HepG2 (cell line): ENCODE measurements at regions not wholly inside any gene's neighbourhood (a gene's known extent, or its start where the extent isn't known, plus 50 kb on each side); places are given as distances from the start of the nearest gene placed in this dataset.

ENCODE experiments used
- ATAC-seq: fragments of 200-7000 bp; cut with Tn5 transposase; 3 replicates; pipeline ENCODE4 v1.9.1; 2020; ENCODE audit warnings: mild to moderate bottlenecking, moderate library complexity
- BruUV-seq: library from RNA; stranded (reverse); fragments of 400-500 nt; replicated peaks from 2 replicates; lab custom pipeline; 2021; lab: Mats Ljungman, UMichigan
- CTCF ChIA-PET: fragments of 300-600 bp; formaldehyde crosslinking; extraction: SDS; loops from one replicate; lab custom pipeline; 2021; ENCODE audit warnings: low total read pairs, inconsistent platforms, low intra/inter-chr PET ratio; lab: Yijun Ruan, JAX
- POLR2A ChIA-PET: fragments of 350-600 bp; sonication (Branson Sonifier 250); formaldehyde crosslinking; loops from one replicate; lab custom pipeline; 2020; ENCODE audit warnings: antibody characterized with exemption, inconsistent platforms; lab: Yijun Ruan, JAX
- DNase-seq: peaks from one replicate; pipeline ENCODE4 v3.0.0-alpha.2; 2015; ENCODE audit warnings: low spot score
- FAIRE-seq: peaks from 3 replicates; lab custom pipeline; 2011; peaks lifted over from hg19 to GRCh38; lab: Jason Lieb, UNC
- H2AFZ ChIP-seq: one replicate; pipeline ENCODE4 v1.6.1; 2011; ENCODE audit warnings: low read length, inconsistent platforms
- H3K27ac ChIP-seq: fragments of 300-600 bp; 3 replicates; pipeline ENCODE4 v1.8.0; 2011; ENCODE audit warnings: mixed run types, mild to moderate bottlenecking, mixed read lengths, low read length, inconsistent platforms; ENCODE audit not compliant: insufficient read depth; ENCODE audit errors: extremely low read length
- H3K27me3 ChIP-seq, 2 experiments: fragments of 200-600 bp in 1 of 2; 2 replicates in 1 of 2; 3 replicates in 1 of 2; pipeline versions ENCODE4 v1.6.0 to v1.8.0; 2011; ENCODE audit warnings: low read length in 2 of 2, mild to moderate bottlenecking in 2 of 2, moderate library complexity in 2 of 2, inconsistent platforms in 1 of 2; ENCODE audit not compliant: insufficient read depth in 2 of 2, control insufficient read depth in 1 of 2
- H3K36me3 ChIP-seq, 2 experiments: fragments of 200-600 bp in 1 of 2; replicated peaks in 1 of 2; 2 replicates in 1 of 2; 3 replicates in 1 of 2; pipeline versions ENCODE4 v1.5.1 to v1.8.0; 2011; ENCODE audit warnings: low read length in 2 of 2, inconsistent platforms in 1 of 2; ENCODE audit not compliant: insufficient read depth in 2 of 2, control insufficient read depth in 1 of 2
- H3K4me1 ChIP-seq: 2 replicates; pipeline ENCODE4 v1.5.1; 2012; ENCODE audit warnings: low read length, inconsistent platforms; ENCODE audit not compliant: insufficient read depth
- H3K4me2 ChIP-seq: 2 replicates; pipeline ENCODE4 v1.6.0; 2011; ENCODE audit warnings: low read depth, low read length, inconsistent platforms
- H3K4me3 ChIP-seq, 3 experiments: fragments of 200-600 bp in 1 of 3; sonication (generic), shearing (Covaris generic) in 1 of 3; replicated peaks in 1 of 3; 2 replicates each; pipeline ENCODE4 v1.5.1; 2011 to 2016; ENCODE audit warnings: low read length in 3 of 3, inconsistent platforms in 2 of 3, low read depth in 2 of 3, mild to moderate bottlenecking in 2 of 3, control low read depth in 1 of 3, mixed read lengths in 1 of 3; ENCODE audit not compliant: insufficient read depth in 1 of 3
- H3K79me2 ChIP-seq: one replicate; pipeline ENCODE4 v1.6.1; 2011; ENCODE audit warnings: low read length, inconsistent platforms; ENCODE audit not compliant: insufficient read depth
- H3K9ac ChIP-seq: 2 replicates; pipeline ENCODE4 v1.6.0; 2011; ENCODE audit warnings: mild to moderate bottlenecking, low read depth, low read length, inconsistent platforms; ENCODE audit not compliant: insufficient read depth
- H3K9me3 ChIP-seq: 2 replicates; pipeline ENCODE4 v1.5.1; 2012; ENCODE audit warnings: mild to moderate bottlenecking, low read length
- H4K20me1 ChIP-seq: 2 replicates; pipeline ENCODE4 v1.6.0; 2011; ENCODE audit warnings: inconsistent platforms, mild to moderate bottlenecking, low read length, moderate library complexity; ENCODE audit not compliant: insufficient read depth
- CHCHD3 ChIP-seq: sonication (generic); formaldehyde crosslinking; IDR thresholded peaks from 2 replicates; pipeline ENCODE4 v1.8.0; 2022; ENCODE audit warnings: mild to moderate bottlenecking, missing genetic modification reagents, moderate library complexity
- EED ChIP-seq: sonication (generic); formaldehyde crosslinking; IDR thresholded peaks from 2 replicates; pipeline ENCODE4 v1.5.0; 2020; ENCODE audit warnings: mild to moderate bottlenecking, missing genetic modification reagents
- HDAC6 ChIP-seq: fragments of 200-600 bp; sonication (generic); IDR thresholded peaks from 2 replicates; pipeline ENCODE4 v1.7.0; 2017; ENCODE audit warnings: mild to moderate bottlenecking, antibody characterized with exemption, low read length, low read depth
- NR2F1 ChIP-seq, 2 experiments: fragments of 450-650 bp in 1 of 2; formaldehyde crosslinking in 1 of 2; IDR thresholded peaks; 2 replicates each; pipeline versions ENCODE4 v1.5.0 to v1.6.1; 2016 to 2020; ENCODE audit warnings: mild to moderate bottlenecking in 1 of 2, missing compliant biosample characterization in 1 of 2, missing genetic modification reagents in 1 of 2, moderate library complexity in 1 of 2
- ZBTB25 ChIP-seq: IDR thresholded peaks from 2 replicates; pipeline ENCODE4 v1.6.1; 2018; ENCODE audit warnings: missing genetic modification reagents
- ZNF263 ChIP-seq: sonication (generic); formaldehyde crosslinking; IDR thresholded peaks from 2 replicates; pipeline ENCODE4 v1.4.0; 2020; ENCODE audit warnings: missing genetic modification reagents
- ZNF264 ChIP-seq: sonication (generic); formaldehyde crosslinking; IDR thresholded peaks from 2 replicates; pipeline ENCODE4 v1.4.0; 2020; ENCODE audit warnings: missing genetic modification reagents
- ZNF296 ChIP-seq: sonication (generic); formaldehyde crosslinking; conservative IDR thresholded peaks from 2 replicates; pipeline ENCODE4 v1.5.0; 2020; ENCODE audit warnings: mild to moderate bottlenecking, missing genetic modification reagents
- ZNF430 ChIP-seq: sonication (generic); formaldehyde crosslinking; IDR thresholded peaks from 2 replicates; pipeline ENCODE4 v1.9.0; 2021; ENCODE audit warnings: mild to moderate bottlenecking, missing genetic modification reagents
- ZNF530 ChIP-seq: sonication (generic); formaldehyde crosslinking; IDR thresholded peaks from 2 replicates; pipeline ENCODE4 v1.5.0; 2020; ENCODE audit warnings: low read depth, mild to moderate bottlenecking, missing genetic modification reagents
- ZNF639 ChIP-seq: conservative IDR thresholded peaks from 2 replicates; pipeline ENCODE4 v1.6.1; 2018; ENCODE audit warnings: missing genetic modification reagents
- ZNF773 ChIP-seq: sonication (generic); formaldehyde crosslinking; IDR thresholded peaks from 2 replicates; pipeline ENCODE4 v1.4.0; 2020; ENCODE audit warnings: missing genetic modification reagents, borderline replicate concordance
- WGBS: methylation state at CpG from one replicate; pipeline ENCODE4 v1.1.6; 2017; ENCODE audit warnings: low lambda C conversion rate; 5-methylcytosine and 5-hydroxymethylcytosine counted together
- in situ Hi-C: cut with HindIII; loops from 2 replicates; pipeline ENCODE4 v1.10.0; 2017; ENCODE audit warnings: low pct_unique_long_range_greater_than_20kb; ENCODE audit not compliant: extremely low pct_ligation_motif_present
- intact Hi-C: fragments of 100-400 bp; cut with micrococcal nuclease; formaldehyde crosslinking; loops from one replicate; pipeline ENCODE4 v1.10.0; 2022; ENCODE audit not compliant: unreplicated experiment

GRCh38 chr6:148154668-148155067 is 188.0 kb upstream of the SASH1 start (continued):
- TF ChIP-seq ZBTB25 (CRISPR knock-in tag), result no peak
- TF ChIP-seq ZNF430 (CRISPR knock-in tag), result no peak
- TF ChIP-seq, all 625 proteins: peak for 0

GRCh38 chr6:148155293-148155692 is 187.3 kb upstream of the SASH1 start:
- Histone ChIP-seq H3K4me2 (no peak overlapping the region), H3K4me1 (no peaks in the 10 kb centered on the region), H3K36me3 (no peaks in the 10 kb centered on the region), H3K4me3 (no peak overlapping the region), H3K27me3 (no peaks in the 10 kb centered on the region), H2AFZ (no peak overlapping the region), H4K20me1 (no peaks in the 10 kb centered on the region), H3K79me2 (no peaks in the 10 kb centered on the region), H3K9ac (no peak overlapping the region), H3K9me3 (no peaks in the 10 kb centered on the region), H3K27ac (no peak overlapping the region)
- ChIA-PET CTCF (no interaction called here), POLR2A (no interaction called here)
- WGBS, result 38% methylated on average over 6 of the region's 6 CpGs
- TF ChIP-seq ZNF263 (CRISPR knock-in tag), result no peak
- no peak for TF ChIP-seq HDAC6
- no peak for TF ChIP-seq CHCHD3 (CRISPR knock-in tag)
- TF ChIP-seq ZNF639 (CRISPR knock-in tag), result no peak
- no peak for TF ChIP-seq ZNF530 (CRISPR knock-in tag)
- no peak for TF ChIP-seq ZNF296 (CRISPR knock-in tag)
- TF ChIP-seq NR2F1 (CRISPR knock-in tag; IDR thresholded peaks at IDR 0.05), result no peak
- no peak for TF ChIP-seq ZNF264 (CRISPR knock-in tag)
- TF ChIP-seq EED (CRISPR knock-in tag), result no peak
- no peak for TF ChIP-seq ZNF773 (CRISPR knock-in tag)
- FAIRE-seq (no peak), DNase-seq (no peak), ATAC-seq (no peak)
- in situ Hi-C loops, result loop anchor here (25.0 kb wide), 2 partner anchors 768 to 1293 kb away; no protein-coding TSS in a partner anchor
- BruUV-seq, result no TSS peak
- intact Hi-C loops, result no loop called here
